Ectodermal cell (in vitro differentiated cells): ENCODE measurements at regions not wholly inside any gene's neighbourhood (a gene's known extent, or its start where the extent isn't known, plus 50 kb on each side); places are given as distances from the start of the nearest gene placed in this dataset.

Source experiments
- H3K27ac ChIP-seq: 2 replicates; pipeline ENCODE4 v1.7.0; 2013; ENCODE audit warnings: mild to moderate bottlenecking, low read depth, low read length; ENCODE audit not compliant: insufficient read depth, poor library complexity, severe bottlenecking
- H3K27me3 ChIP-seq: 2 replicates; pipeline ENCODE4 v1.7.0; 2013; ENCODE audit warnings: mild to moderate bottlenecking, low read length; ENCODE audit not compliant: insufficient read depth, control insufficient read depth, poor library complexity, severe bottlenecking
- H3K36me3 ChIP-seq: one replicate; pipeline ENCODE4 v1.7.0; 2013; ENCODE audit warnings: low read length; ENCODE audit not compliant: control insufficient read depth, insufficient read depth
- H3K4me1 ChIP-seq: one replicate; pipeline ENCODE4 v1.7.0; 2013; ENCODE audit warnings: low read length; ENCODE audit not compliant: control insufficient read depth, insufficient read depth
- H3K4me3 ChIP-seq: 2 replicates; pipeline ENCODE4 v1.7.0; 2013; ENCODE audit warnings: low read depth, low read length, control low read depth; ENCODE audit not compliant: insufficient read depth
- H3K9me3 ChIP-seq: 2 replicates; pipeline ENCODE4 v1.7.0; 2013; ENCODE audit warnings: mild to moderate bottlenecking, low read length, moderate library complexity; ENCODE audit not compliant: control insufficient read depth
- WGBS, 2 experiments: methylation state at CpG; one replicate each; pipeline ENCODE4 v1.1.7; 2013; ENCODE audit warnings: missing lambda C conversion rate in 2 of 2; 5-methylcytosine and 5-hydroxymethylcytosine counted together

GRCh38 chr3:14300721-14301399 is 101.5 kb upstream of the SLC6A6 start:
- no peaks in the 10 kb centered on the region for H3K27me3 ChIP-seq
- H3K27ac ChIP-seq = no peak overlapping the region
- H3K9me3 ChIP-seq = no peaks in the 10 kb centered on the region
- no peaks in the 10 kb centered on the region for H3K36me3 ChIP-seq
- 88 to 89% methylated on average over 11 of the region's 11 CpGs for WGBS, 2 experiments
- H3K4me3 ChIP-seq = no peak overlapping the region
- H3K4me1 ChIP-seq = no peaks in the 10 kb centered on the region

- H3K4me1 ChIP-seq = no peaks in the 10 kb centered on the region
- H3K36me3 ChIP-seq = no peaks in the 10 kb centered on the region
- no peaks in the 10 kb centered on the region for H3K27me3 ChIP-seq
- H3K4me3 ChIP-seq = no peak overlapping the region
- H3K9me3 ChIP-seq = no peaks in the 10 kb centered on the region
- H3K27ac ChIP-seq = no peak overlapping the region
- WGBS, 2 experiments = 83 to 84% methylated on average over 15 of the region's 15 CpGs
Observed at GRCh38 chr3:14301558-14301957, 100.8 kb upstream of the SLC6A6 start.

- Histone ChIP-seq H3K36me3 (no peaks in the 10 kb centered on the region), H3K27me3 (no peaks in the 10 kb centered on the region), H3K4me3 (no peak overlapping the region), H3K27ac (no peak overlapping the region), H3K9me3 (no peaks in the 10 kb centered on the region), H3K4me1 (no peaks in the 10 kb centered on the region)
- WGBS, 2 experiments = 93 to 97% methylated on average over 7 of the region's 7 CpGs
Observed at GRCh38 chr3:14303336-14304100, 98.9 kb upstream of the SLC6A6 start.

- Histone ChIP-seq H3K36me3 (no peaks in the 10 kb centered on the region), H3K27me3 (no peaks in the 10 kb centered on the region), H3K4me1 (no peaks in the 10 kb centered on the region), H3K27ac (no peak overlapping the region), H3K9me3 (no peaks in the 10 kb centered on the region), H3K4me3 (no peak overlapping the region)
- 89% methylated on average over 9 of the region's 9 CpGs for WGBS, 2 experiments
Observed at GRCh38 chr3:14304101-14305045, 98.0 kb upstream of the SLC6A6 start.

GRCh38 chr3:14305324-14305723 is 97.1 kb upstream of the SLC6A6 start:
- H3K27me3 ChIP-seq = no peaks in the 10 kb centered on the region
- 95% methylated on average over 8 of the region's 8 CpGs for WGBS, 2 experiments

GRCh38 chr3:14306142-14306541 is 96.3 kb upstream of the SLC6A6 start:
- no peak overlapping the region for H3K4me3 ChIP-seq
- no peaks in the 10 kb centered on the region for H3K36me3 ChIP-seq
- H3K9me3 ChIP-seq = no peaks in the 10 kb centered on the region
- no peaks in the 10 kb centered on the region for H3K4me1 ChIP-seq
- H3K27me3 ChIP-seq = no peaks in the 10 kb centered on the region
- H3K27ac ChIP-seq = no peak overlapping the region
- 94% methylated on average over 10 of the region's 10 CpGs for WGBS, 2 experiments

More at GRCh38 chr3:14305324-14305723, 97.1 kb upstream of the SLC6A6 start:
- Histone ChIP-seq H3K4me1 (no peaks in the 10 kb centered on the region), H3K36me3 (no peaks in the 10 kb centered on the region), H3K27ac (no peak overlapping the region), H3K4me3 (no peak overlapping the region), H3K9me3 (no peaks in the 10 kb centered on the region)

GRCh38 chr3:14307656-14308302 is 94.6 kb upstream of the SLC6A6 start:
- Histone ChIP-seq H3K36me3 (no peaks in the 10 kb centered on the region), H3K4me1 (no peaks in the 10 kb centered on the region), H3K9me3 (no peaks in the 10 kb centered on the region), H3K27ac (no peak overlapping the region), H3K4me3 (no peak overlapping the region), H3K27me3 (no peaks in the 10 kb centered on the region)
- 88 to 91% methylated on average over 18 of the region's 18 CpGs for WGBS, 2 experiments

GRCh38 chr3:14311729-14312128 is 90.7 kb upstream of the SLC6A6 start:
- Histone ChIP-seq H3K9me3 (no peaks in the 10 kb centered on the region), H3K4me1 (no peaks in the 10 kb centered on the region), H3K4me3 (no peak overlapping the region), H3K36me3 (no peaks in the 10 kb centered on the region), H3K27ac (no peak overlapping the region), H3K27me3 (no peaks in the 10 kb centered on the region)

GRCh38 chr3:14312375-14312774 is 90.0 kb upstream of the SLC6A6 start:
- Histone ChIP-seq H3K27me3 (no peaks in the 10 kb centered on the region), H3K4me1 (no peaks in the 10 kb centered on the region), H3K27ac (no peak overlapping the region), H3K9me3 (no peaks in the 10 kb centered on the region), H3K4me3 (no peak overlapping the region), H3K36me3 (no peaks in the 10 kb centered on the region)
- 92 to 94% methylated on average over 8 to 10 of the region's 10 CpGs for WGBS, 2 experiments
